HG03378 (cell line): ENCODE measurements at regions not wholly inside any gene's neighbourhood (a gene's known extent, or its start where the extent isn't known, plus 50 kb on each side); places are given as distances from the start of the nearest gene placed in this dataset.

Experiments
- ATAC-seq: cut with Tn5 transposase; IDR thresholded peaks from one replicate; pipeline ENCODE4 v1.9.1; 2021; ENCODE audit warnings: mild to moderate bottlenecking, moderate library complexity; ENCODE audit not compliant: unreplicated experiment

DNA sequence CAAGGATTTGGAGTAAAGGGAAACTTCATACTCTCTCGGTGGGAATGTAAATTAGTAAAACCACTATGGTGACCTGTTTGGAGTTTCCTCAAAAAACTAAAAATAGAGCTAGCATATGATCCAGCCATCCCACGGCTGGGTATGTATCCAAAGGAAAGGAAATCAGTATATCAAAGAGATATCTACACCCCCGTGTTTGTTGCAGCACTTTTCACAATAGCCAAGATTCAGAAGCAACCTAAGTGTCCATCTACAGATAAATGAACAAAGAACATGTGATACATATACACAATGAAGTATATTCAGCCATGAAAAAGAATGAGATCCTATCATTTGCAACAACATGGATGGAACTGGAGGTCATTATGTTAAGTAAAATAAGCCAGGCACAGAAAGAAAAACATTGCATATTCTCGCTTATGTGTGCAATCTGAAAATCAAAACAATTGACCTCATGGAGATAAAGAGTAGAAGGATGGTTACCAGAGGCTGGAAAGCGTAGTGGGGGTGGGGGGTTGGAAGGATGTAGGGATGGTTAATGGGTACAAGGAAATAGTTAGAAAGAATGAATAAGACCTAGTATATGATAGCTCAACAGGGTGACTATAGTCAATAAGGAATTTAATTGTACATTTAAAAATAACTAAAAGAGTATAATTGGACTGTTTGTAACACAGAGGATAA lies 468.0 kb downstream of the BCAT1 start:
- ATAC-seq = no peak

- no peak for ATAC-seq
These were observed 469.8 kb downstream of the BCAT1 start for GRCh38 chr12:24479131-24479530.

- ATAC-seq = no peak
These were observed 470.6 kb downstream of the BCAT1 start for GRCh38 chr12:24478254-24478653.

- no peak for ATAC-seq
These were observed 472.6 kb downstream of the BCAT1 start for GRCh38 chr12:24476310-24476709.

DNA sequence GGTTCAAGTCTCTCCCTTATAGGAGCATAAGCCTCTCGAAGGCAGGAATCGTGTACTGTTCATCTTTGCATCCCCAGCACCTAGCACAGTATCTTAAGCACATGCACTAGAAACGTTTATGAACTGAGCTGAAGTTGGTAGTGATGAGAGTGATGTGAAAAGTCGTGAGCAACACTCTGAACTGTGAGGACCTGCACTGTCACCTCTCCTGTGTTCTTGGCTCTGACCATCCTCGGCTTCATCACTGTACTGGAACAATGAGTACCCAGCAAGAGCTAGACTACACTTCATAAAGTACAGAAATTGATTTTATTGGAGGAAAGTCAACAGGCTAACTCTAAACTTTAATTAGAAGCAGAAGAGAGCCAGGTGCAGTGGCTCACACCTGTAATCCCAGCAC lies 473.6 kb downstream of the BCAT1 start:
- ATAC-seq = no peak

DNA sequence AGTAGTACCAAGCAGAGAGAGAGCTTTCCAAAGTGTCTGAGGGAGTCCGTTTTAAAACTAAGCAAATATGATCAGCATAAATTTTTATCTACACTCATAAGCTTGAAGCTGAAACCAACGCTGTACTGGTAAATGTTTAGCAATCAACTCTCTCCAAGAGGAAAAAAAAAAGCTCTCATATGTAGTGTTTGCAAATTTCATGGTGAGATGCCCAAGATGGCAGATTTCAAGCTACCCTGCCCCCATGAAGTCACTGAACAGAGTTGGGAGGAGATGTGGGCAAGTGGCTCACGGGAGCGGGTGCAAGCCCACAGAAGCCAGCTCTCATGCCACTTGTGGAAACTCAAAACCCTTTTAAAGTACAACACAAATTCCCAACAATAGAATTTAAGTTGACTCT lies 475.8 kb downstream of the BCAT1 start:
- no peak for ATAC-seq

GRCh38 chr12:24470050-24470449 lies 478.9 kb downstream of the BCAT1 start:
- no peak for ATAC-seq

GRCh38 chr12:24469089-24469488 lies 479.8 kb downstream of the BCAT1 start:
- ATAC-seq = no peak

- no peak for ATAC-seq
These were observed 481.7 kb downstream of the BCAT1 start for GRCh38 chr12:24467226-24467625.

- no peak for ATAC-seq
These were observed 485.5 kb downstream of the BCAT1 start for GRCh38 chr12:24463375-24463774.

DNA sequence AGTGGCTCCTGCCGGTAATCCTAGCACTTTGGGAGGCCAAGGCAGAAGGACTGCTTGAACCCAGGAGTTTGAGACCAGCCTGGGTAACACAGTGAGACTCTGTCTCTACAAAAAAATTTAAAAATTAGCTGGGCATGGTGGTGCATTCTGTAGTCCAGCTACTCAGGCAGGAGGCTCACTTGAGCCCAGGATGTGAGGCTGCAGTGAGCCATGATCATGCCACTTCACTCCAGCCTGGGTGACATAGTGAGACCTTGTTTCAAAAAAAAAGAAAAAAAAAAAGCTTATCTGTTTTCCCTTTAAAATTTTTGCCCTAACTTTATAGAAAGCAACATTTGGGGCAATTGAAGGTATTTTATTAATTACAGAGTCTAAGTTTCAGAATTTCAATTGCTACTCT lies 486.0 kb downstream of the BCAT1 start:
- ATAC-seq = no peak

- no peak for ATAC-seq
These were observed 488.4 kb downstream of the BCAT1 start for GRCh38 chr12:24460506-24460905.

GRCh38 chr12:24460099-24460498 lies 488.8 kb downstream of the BCAT1 start:
- no peak for ATAC-seq

DNA sequence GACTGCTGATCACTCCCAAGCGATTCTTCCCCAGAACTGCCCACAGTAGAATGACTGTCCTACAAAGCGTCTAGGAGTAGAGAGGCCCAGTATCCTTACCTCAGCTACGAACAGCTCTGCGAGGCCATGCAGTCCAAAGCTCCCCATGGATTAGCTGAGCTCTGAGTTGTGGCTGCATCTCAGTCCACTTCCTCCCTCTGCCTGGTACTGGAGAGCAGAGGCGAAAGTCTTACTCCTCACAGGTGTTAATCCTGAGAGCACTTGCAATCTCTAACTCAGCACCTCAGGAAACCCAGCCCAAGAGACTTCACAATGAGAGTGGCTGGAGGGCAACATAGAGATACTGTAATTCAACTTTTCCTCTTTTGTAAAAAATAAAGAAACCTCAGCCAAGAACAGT lies 493.1 kb downstream of the BCAT1 start:
- ATAC-seq = no peak

GRCh38 chr12:24447678-24448077 lies 498.2 kb upstream of the SOX5 start:
- ATAC-seq = no peak

- ATAC-seq = no peak
These were observed 496.8 kb upstream of the SOX5 start for GRCh38 chr12:24446287-24446686.

GRCh38 chr12:24444634-24445033 lies 495.2 kb upstream of the SOX5 start:
- ATAC-seq = no peak

DNA sequence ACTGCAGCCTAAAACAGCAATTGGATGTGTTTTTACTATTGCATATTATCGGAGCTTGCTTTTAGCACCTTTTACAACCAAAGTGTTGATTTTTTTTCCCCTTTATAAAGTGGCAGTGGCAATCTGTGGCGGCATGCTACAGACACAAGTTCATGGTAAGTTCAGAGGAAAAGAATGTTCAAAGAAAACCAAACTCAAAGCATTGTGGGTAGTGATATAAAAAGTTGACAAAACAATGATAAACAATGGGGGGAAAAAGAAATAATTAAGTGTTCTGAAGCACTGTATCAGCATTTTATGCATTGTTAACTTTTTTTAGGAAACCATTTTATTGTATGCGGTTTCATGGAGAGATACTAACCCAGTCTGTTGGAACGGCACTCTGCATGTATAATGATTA lies 492.0 kb upstream of the SOX5 start:
- ATAC-seq = no peak

DNA sequence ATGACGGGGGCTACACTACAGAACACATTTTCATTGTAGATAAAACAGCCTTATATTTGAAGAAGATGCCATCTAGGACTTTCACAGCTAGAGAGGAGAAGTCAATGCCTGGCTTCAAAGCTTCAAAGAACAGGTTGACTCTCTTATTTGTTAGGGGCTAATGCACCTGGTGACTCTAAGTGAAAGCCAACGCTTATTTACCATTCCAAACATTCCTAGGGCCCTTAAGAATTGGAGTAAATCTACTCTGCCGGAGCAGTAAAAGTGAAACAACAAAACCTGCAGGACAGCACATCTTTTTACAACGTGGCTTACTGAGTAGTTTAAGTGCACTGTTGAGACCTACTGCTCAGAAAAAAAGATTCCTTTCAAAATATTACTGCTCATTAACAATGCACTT lies 487.2 kb upstream of the SOX5 start:
- no peak for ATAC-seq

GRCh38 chr12:24431872-24432271 lies 482.4 kb upstream of the SOX5 start:
- ATAC-seq = no peak

GRCh38 chr12:24427776-24428175 lies 478.3 kb upstream of the SOX5 start:
- no peak for ATAC-seq

GRCh38 chr12:24425601-24425970 lies 476.1 kb upstream of the SOX5 start:
- no peak for ATAC-seq

DNA sequence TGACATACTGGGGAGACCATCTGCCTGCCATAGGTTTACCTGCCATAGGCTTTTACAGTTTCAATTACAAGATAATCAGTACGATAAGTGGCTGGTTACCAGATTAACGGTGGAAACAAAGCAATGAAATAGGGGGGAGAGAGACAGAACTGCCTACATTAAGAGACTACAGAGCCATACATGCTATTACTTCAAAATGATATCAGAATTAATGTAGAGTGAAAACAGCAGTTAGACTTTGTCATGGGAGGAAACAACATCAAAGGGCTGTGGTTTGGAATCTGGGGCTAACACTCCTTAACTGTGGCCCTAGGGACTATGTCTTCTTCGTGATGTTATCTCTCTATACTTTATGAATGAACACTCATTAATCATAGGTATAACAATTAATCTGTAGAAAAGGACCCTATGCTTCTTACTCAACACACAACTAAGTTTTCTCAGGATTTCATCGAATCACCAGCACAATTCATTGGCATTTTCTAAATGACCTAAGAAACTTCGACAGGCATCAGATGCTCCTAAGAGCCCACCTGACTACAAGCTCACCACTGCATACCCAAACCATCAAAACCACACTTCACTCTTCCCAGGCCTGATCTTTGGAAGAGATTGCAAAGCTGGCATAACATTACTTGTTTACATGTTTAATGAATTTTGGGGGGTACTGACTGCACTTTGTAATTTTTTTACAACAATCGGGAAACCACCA lies 475.6 kb upstream of the SOX5 start:
- no peak for ATAC-seq
